22Rv1 (cell line): ENCODE measurements at regions not wholly inside any gene's neighbourhood (a gene's known extent, or its start where the extent isn't known, plus 50 kb on each side); places are given as distances from the start of the nearest gene placed in this dataset.

Experiments
- CTCF ChIP-seq: fragments of 450-650 bp; IDR thresholded peaks from 2 replicates; pipeline ENCODE4 v1.5.1; 2017; ENCODE audit warnings: mild to moderate bottlenecking
- ZFX ChIP-seq: fragments of 450-650 bp; IDR thresholded peaks from 2 replicates; pipeline ENCODE4 v1.6.1; 2017; ENCODE audit warnings: antibody characterized with exemption, borderline replicate concordance

- TF ChIP-seq CTCF (no peak), ZFX (no peak)
Observed at GRCh38 chr22:33986954-33987353, 66.7 kb upstream of the LARGE1 start.
